ENCODE measurements at regions not wholly inside any gene's neighbourhood (a gene's known extent, or its start where the extent isn't known, plus 50 kb on each side); places are given as distances from the start of the nearest gene placed in this dataset.

DNA sequence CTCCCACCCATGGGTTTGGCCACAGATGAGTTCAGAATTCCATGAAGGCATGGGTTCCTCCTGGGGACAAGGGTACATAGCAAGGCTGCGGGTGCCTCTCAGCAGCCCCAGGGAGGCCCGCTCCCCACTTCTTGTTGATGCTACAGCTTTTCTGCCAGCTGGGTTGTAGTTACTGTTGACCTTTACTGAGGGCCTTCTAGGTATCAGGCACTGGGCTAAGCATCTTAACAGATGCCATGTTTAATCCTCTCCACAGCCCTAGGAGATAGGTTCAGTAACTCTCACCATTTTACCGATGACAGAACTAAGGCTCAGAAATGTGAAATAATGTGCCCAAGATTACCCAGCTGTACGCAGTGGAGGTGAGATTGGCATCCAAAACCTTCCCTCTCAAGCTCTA is 54.3 kb upstream of the DLX4 start:
- H3K4me1 Mint-ChIP-seq (ENCODE audit: unreplicated experiment), result no peaks in the 10 kb centered on the region
- H3K27me3 Mint-ChIP-seq (ENCODE audit: unreplicated experiment), result peaks cover 30% of the 10 kb centered on the region
- H3K36me3 Mint-ChIP-seq (ENCODE audit: low read depth, unreplicated experiment), result no peaks in the 10 kb centered on the region
- TF ChIP-seq, protein P1, sequence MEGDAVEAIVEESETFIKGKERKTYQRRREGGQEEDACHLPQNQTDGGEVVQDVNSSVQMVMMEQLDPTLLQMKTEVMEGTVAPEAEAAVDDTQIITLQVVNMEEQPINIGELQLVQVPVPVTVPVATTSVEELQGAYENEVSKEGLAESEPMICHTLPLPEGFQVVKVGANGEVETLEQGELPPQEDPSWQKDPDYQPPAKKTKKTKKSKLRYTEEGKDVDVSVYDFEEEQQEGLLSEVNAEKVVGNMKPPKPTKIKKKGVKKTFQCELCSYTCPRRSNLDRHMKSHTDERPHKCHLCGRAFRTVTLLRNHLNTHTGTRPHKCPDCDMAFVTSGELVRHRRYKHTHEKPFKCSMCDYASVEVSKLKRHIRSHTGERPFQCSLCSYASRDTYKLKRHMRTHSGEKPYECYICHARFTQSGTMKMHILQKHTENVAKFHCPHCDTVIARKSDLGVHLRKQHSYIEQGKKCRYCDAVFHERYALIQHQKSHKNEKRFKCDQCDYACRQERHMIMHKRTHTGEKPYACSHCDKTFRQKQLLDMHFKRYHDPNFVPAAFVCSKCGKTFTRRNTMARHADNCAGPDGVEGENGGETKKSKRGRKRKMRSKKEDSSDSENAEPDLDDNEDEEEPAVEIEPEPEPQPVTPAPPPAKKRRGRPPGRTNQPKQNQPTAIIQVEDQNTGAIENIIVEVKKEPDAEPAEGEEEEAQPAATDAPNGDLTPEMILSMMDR (IDR thresholded peaks at IDR 0.05; ENCODE audit: unreplicated experiment), result no peak
- no peaks in the 10 kb centered on the region for H3K9me3 Mint-ChIP-seq (ENCODE audit: unreplicated experiment)
- H3K4me3 Mint-ChIP-seq (ENCODE audit: unreplicated experiment), result no peak overlapping the region
- DNase-seq (ENCODE audit: low spot score), result no peak
- H3K27ac Mint-ChIP-seq (ENCODE audit: unreplicated experiment), result no peak overlapping the region

DNA sequence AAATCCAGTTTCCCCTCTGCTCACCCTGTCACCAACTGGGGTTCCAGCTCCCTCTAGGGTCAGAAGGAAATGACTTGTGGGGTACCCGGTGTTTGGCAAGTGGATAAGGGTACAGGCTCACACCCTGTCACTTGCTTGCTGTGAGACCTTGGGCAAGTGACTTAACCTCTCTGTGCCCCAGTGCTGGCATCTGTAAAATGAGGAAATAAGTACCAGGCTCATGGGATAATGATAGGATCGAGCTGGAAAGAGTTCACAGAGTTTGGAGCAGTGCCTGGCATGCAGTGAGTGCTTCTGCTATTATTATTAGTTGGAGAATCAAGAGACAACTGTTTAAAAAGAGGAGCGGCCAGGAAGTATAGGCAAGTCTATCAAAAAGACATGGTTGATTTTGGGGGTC is 53.7 kb upstream of the DLX4 start:
- Mint-ChIP-seq H3K27me3 (ENCODE audit: unreplicated experiment) (peaks cover 27% of the 10 kb centered on the region), H3K4me1 (ENCODE audit: unreplicated experiment) (no peaks in the 10 kb centered on the region)
- DNase-seq (ENCODE audit: low spot score), result no peak

DNA sequence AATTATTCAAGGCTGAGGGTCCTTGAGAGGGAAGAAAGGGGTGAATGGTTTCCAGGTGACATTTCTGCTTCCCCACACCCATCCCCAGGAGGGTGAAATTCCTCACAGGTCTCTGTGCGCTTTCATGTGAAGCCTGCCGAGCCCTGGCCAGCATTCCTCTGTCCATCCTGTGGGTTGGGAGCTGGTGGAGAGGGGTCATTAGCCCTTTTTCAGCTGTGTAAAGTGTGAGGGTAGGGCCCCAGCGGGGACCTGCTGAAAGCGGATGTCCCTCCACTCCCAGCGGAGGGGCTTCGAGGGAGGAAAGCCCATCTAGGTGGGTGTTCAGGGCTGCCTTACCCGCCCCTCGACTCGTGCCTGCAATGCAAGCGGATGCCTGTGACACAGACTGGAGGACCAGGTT is 53.3 kb upstream of the DLX4 start:
- no peaks in the 10 kb centered on the region for H3K36me3 Mint-ChIP-seq (ENCODE audit: low read depth, unreplicated experiment)
- H3K4me3 Mint-ChIP-seq (ENCODE audit: unreplicated experiment), result no peak overlapping the region
- DNase-seq (ENCODE audit: low spot score), result no peak
- H3K27me3 Mint-ChIP-seq (ENCODE audit: unreplicated experiment), result peaks cover 25% of the 10 kb centered on the region
- H3K9me3 Mint-ChIP-seq (ENCODE audit: unreplicated experiment), result no peaks in the 10 kb centered on the region
- H3K4me1 Mint-ChIP-seq (ENCODE audit: unreplicated experiment), result no peaks in the 10 kb centered on the region
- TF ChIP-seq, protein P1 (IDR thresholded peaks at IDR 0.05; ENCODE audit: unreplicated experiment), result no peak
- H3K27ac Mint-ChIP-seq (ENCODE audit: unreplicated experiment), result no peak overlapping the region

More for the DNA sequence above, 53.7 kb upstream of the DLX4 start:
- Mint-ChIP-seq H3K27ac (ENCODE audit: unreplicated experiment) (no peak overlapping the region), H3K4me3 (ENCODE audit: unreplicated experiment) (no peak overlapping the region), H3K36me3 (ENCODE audit: low read depth, unreplicated experiment) (no peaks in the 10 kb centered on the region), H3K9me3 (ENCODE audit: unreplicated experiment) (no peaks in the 10 kb centered on the region)
- TF ChIP-seq, protein P1 (IDR thresholded peaks at IDR 0.05; ENCODE audit: unreplicated experiment), result no peak

DNA sequence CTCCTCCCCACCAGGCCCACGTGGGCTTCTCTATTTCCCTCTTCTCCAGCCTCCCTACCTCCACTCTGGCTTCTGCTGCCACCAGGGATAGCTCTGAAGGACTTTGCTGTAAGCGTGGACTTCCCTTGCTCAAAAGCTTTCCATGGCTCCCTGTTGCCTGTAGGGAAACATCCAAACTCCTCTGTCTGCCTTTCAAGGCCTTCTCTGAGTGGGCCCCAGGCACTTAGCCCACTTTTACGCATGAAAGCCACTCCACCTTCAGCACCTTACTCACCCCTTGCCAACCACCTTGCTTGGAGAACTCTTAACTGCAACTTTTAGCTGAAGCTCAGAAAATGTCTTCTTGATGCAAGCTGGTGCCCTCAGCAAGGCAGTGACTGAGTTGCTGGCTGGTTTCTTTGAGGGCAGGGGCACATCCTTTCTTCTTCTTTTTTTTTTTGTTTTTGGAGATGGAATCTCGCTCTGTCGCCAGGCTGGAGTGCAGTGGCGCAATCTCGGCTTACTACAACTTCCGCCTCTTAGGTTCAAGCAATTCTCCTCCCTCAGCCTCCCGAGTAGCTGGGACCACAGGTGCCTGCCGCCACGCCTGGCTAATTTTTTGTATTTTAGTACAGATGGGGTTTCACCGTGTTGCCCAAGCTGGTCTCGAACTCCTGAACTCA is 52.0 kb upstream of the DLX4 start:
- Mint-ChIP-seq H3K27me3 (ENCODE audit: unreplicated experiment) (peaks cover 21% of the 10 kb centered on the region), H3K9me3 (ENCODE audit: unreplicated experiment) (no peaks in the 10 kb centered on the region), H3K4me1 (ENCODE audit: unreplicated experiment) (no peaks in the 10 kb centered on the region), H3K4me3 (ENCODE audit: unreplicated experiment) (no peak overlapping the region), H3K27ac (ENCODE audit: unreplicated experiment) (no peak overlapping the region), H3K36me3 (ENCODE audit: low read depth, unreplicated experiment) (no peaks in the 10 kb centered on the region)
- DNase-seq (ENCODE audit: low spot score), result no peak
- TF ChIP-seq, protein P1 (IDR thresholded peaks at IDR 0.05; ENCODE audit: unreplicated experiment), result no peak

DNA sequence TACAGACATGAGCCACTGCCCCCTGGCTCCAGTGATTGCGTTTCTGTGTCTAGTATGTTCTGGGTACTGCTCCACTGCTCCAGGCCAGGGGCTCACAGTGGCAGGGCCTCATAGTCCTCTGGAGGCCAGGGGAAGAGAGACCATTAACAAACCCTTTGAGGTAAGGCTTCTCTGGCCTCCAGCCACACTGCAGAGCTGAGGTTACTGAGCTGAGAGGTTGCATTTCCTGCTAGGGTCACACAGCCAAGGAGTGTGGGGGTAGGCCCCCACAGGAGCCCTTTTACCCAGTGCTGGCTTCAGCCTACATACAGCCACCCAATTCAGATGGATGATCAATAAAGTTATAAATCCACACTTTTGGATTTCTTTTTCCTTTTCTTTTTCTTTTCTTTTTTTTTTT is 50.4 kb upstream of the DLX4 start:
- no peaks in the 10 kb centered on the region for H3K4me1 Mint-ChIP-seq (ENCODE audit: unreplicated experiment)
- TF ChIP-seq, protein P1 (IDR thresholded peaks at IDR 0.05; ENCODE audit: unreplicated experiment), result no peak
- no peaks in the 10 kb centered on the region for H3K9me3 Mint-ChIP-seq (ENCODE audit: unreplicated experiment)
- H3K4me3 Mint-ChIP-seq (ENCODE audit: unreplicated experiment), result no peak overlapping the region
- DNase-seq (ENCODE audit: low spot score), result no peak
- H3K27me3 Mint-ChIP-seq (ENCODE audit: unreplicated experiment), result peaks cover 21% of the 10 kb centered on the region
- no peak overlapping the region for H3K27ac Mint-ChIP-seq (ENCODE audit: unreplicated experiment)
- no peaks in the 10 kb centered on the region for H3K36me3 Mint-ChIP-seq (ENCODE audit: low read depth, unreplicated experiment)
